DOHH2 (cell line): ENCODE measurements at regions not wholly inside any gene's neighbourhood (a gene's known extent, or its start where the extent isn't known, plus 50 kb on each side); places are given as distances from the start of the nearest gene placed in this dataset.

ENCODE experiments used
- H3F3A ChIP-seq: fragments of 200-600 bp; sonication (generic), shearing (Covaris generic); 2 replicates; pipeline ENCODE4 v1.6.0; 2016; ENCODE audit warnings: antibody characterized with exemption, mild to moderate bottlenecking; ENCODE audit not compliant: control insufficient read depth, insufficient read depth
- H3K27ac ChIP-seq: fragments of 200-600 bp; sonication (generic); 2 replicates; pipeline ENCODE4 v1.5.1; 2014; ENCODE audit warnings: low read depth, mild to moderate bottlenecking, low read length, moderate library complexity
- H3K27me3 ChIP-seq: fragments of 200-600 bp; sonication (generic); 2 replicates; pipeline ENCODE4 v1.6.1; 2014; ENCODE audit warnings: mild to moderate bottlenecking, low read length, mixed read lengths; ENCODE audit not compliant: control insufficient read depth
- H3K36me3 ChIP-seq: fragments of 200-600 bp; sonication (generic); 2 replicates; pipeline ENCODE4 v1.6.1; 2014; ENCODE audit warnings: mild to moderate bottlenecking, low read length, moderate library complexity, mixed read lengths; ENCODE audit not compliant: control insufficient read depth
- H3K4me1 ChIP-seq: fragments of 200-600 bp; sonication (generic); 2 replicates; pipeline ENCODE4 v1.6.1; 2014; ENCODE audit warnings: mild to moderate bottlenecking, low read length, mixed read lengths; ENCODE audit not compliant: control insufficient read depth
- H3K4me2 ChIP-seq: fragments of 200-600 bp; sonication (generic); 2 replicates; pipeline ENCODE4 v1.6.0; 2014; ENCODE audit warnings: mild to moderate bottlenecking, low read length, moderate library complexity
- H3K4me3 ChIP-seq: fragments of 200-600 bp; sonication (generic); 2 replicates; pipeline ENCODE4 v1.5.1; 2014; ENCODE audit warnings: mild to moderate bottlenecking, low read length, mixed read lengths
- H3K79me2 ChIP-seq: fragments of 200-600 bp; sonication (generic); 2 replicates; pipeline ENCODE4 v1.6.1; 2014; ENCODE audit warnings: mild to moderate bottlenecking, low read length, mixed read lengths; ENCODE audit not compliant: control insufficient read depth
- H3K9me2 ChIP-seq: fragments of 200-600 bp; sonication (generic); replicated peaks from 2 replicates; pipeline ENCODE4 v1.6.1; 2014; ENCODE audit warnings: mild to moderate bottlenecking, low read length, mixed read lengths; ENCODE audit not compliant: control insufficient read depth
- H3K9me3 ChIP-seq: fragments of 200-600 bp; sonication (generic); 2 replicates; pipeline ENCODE4 v1.6.1; 2014; ENCODE audit warnings: antibody characterized with exemption, low read length, mixed read lengths; ENCODE audit not compliant: control insufficient read depth, insufficient read depth
- H4K20me1 ChIP-seq: fragments of 200-600 bp; sonication (generic); 2 replicates; pipeline ENCODE4 v1.6.0; 2014; ENCODE audit warnings: low read depth, mild to moderate bottlenecking, antibody characterized with exemption, low read length, moderate library complexity; ENCODE audit not compliant: control insufficient read depth, insufficient read depth
- CTCF ChIP-seq: fragments of 200-600 bp; sonication (generic); IDR thresholded peaks from one replicate; pipeline ENCODE4 v1.5.1; 2014; ENCODE audit warnings: antibody characterized with exemption, mild to moderate bottlenecking, low read depth, low read length; ENCODE audit not compliant: poor library complexity, severe bottlenecking
- EZH2phosphoT487 ChIP-seq: fragments of 200-600 bp; sonication (generic); IDR thresholded peaks from 2 replicates; pipeline ENCODE4 v1.6.1; 2017; ENCODE audit warnings: borderline replicate concordance, mild to moderate bottlenecking, antibody characterized with exemption, low read length, moderate library complexity, mixed read lengths

GRCh38 chr4:115331241-115331640, 217.8 kb upstream of the NDST4 start:
- no peak for TF ChIP-seq CTCF
- TF ChIP-seq EZH2phosphoT487, result no peak
- H3K27me3 ChIP-seq, result no peaks in the 10 kb centered on the region
- H3K4me1 ChIP-seq, result no peaks in the 10 kb centered on the region
- H3K4me3 ChIP-seq, result no peak overlapping the region
- H3K9me3 ChIP-seq, result no peaks in the 10 kb centered on the region
- no peak overlapping the region for H3K4me2 ChIP-seq
- H3K36me3 ChIP-seq, result no peaks in the 10 kb centered on the region
- H3F3A ChIP-seq, result no peaks in the 10 kb centered on the region
- H3K27ac ChIP-seq, result no peak overlapping the region
- H3K9me2 ChIP-seq, result no peaks in the 10 kb centered on the region
- no peaks in the 10 kb centered on the region for H4K20me1 ChIP-seq
- no peaks in the 10 kb centered on the region for H3K79me2 ChIP-seq

- Histone ChIP-seq H3K36me3 (no peaks in the 10 kb centered on the region), H3K27me3 (no peaks in the 10 kb centered on the region), H3K27ac (no peak overlapping the region), H3K4me3 (no peak overlapping the region), H3K4me2 (no peak overlapping the region), H3K79me2 (no peaks in the 10 kb centered on the region), H3K4me1 (peaks cover 8% of the 10 kb centered on the region), H3K9me3 (no peaks in the 10 kb centered on the region), H4K20me1 (no peaks in the 10 kb centered on the region), H3K9me2 (no peaks in the 10 kb centered on the region), H3F3A (no peaks in the 10 kb centered on the region)
- TF ChIP-seq EZH2phosphoT487 (no peak), CTCF (no peak)
These were observed 212.4 kb upstream of the NDST4 start for GRCh38 chr4:115325836-115326235.

GRCh38 chr4:115323106-115323707, 209.8 kb upstream of the NDST4 start:
- H3K36me3 ChIP-seq, result no peaks in the 10 kb centered on the region
- H3K4me1 ChIP-seq, result peaks cover 8% of the 10 kb centered on the region
- H3F3A ChIP-seq, result no peaks in the 10 kb centered on the region
- TF ChIP-seq CTCF (no peak), EZH2phosphoT487 (no peak)
- H3K27me3 ChIP-seq, result no peaks in the 10 kb centered on the region
- H3K4me3 ChIP-seq, result no peak overlapping the region
- no peaks in the 10 kb centered on the region for H3K9me2 ChIP-seq
- H3K27ac ChIP-seq, result no peak overlapping the region
- H4K20me1 ChIP-seq, result no peaks in the 10 kb centered on the region
- H3K79me2 ChIP-seq, result no peaks in the 10 kb centered on the region
- H3K9me3 ChIP-seq, result no peaks in the 10 kb centered on the region
- H3K4me2 ChIP-seq, result no peak overlapping the region

- Histone ChIP-seq H3F3A (no peaks in the 10 kb centered on the region), H3K36me3 (no peaks in the 10 kb centered on the region), H3K27me3 (no peaks in the 10 kb centered on the region), H3K79me2 (no peaks in the 10 kb centered on the region), H4K20me1 (no peaks in the 10 kb centered on the region), H3K9me3 (no peaks in the 10 kb centered on the region), H3K9me2 (no peaks in the 10 kb centered on the region), H3K4me3 (no peak overlapping the region), H3K27ac (no peak overlapping the region), H3K4me2 (no peak overlapping the region), H3K4me1 (peaks cover 10% of the 10 kb centered on the region)
- TF ChIP-seq CTCF (no peak), EZH2phosphoT487 (no peak)
These were observed 201.8 kb upstream of the NDST4 start for GRCh38 chr4:115315182-115315581.
